GM12874 (cell line): ENCODE measurements at regions not wholly inside any gene's neighbourhood (a gene's known extent, or its start where the extent isn't known, plus 50 kb on each side); places are given as distances from the start of the nearest gene placed in this dataset.

Experiments used
- CTCF ChIP-seq: IDR thresholded peaks from 2 replicates; pipeline ENCODE4 v1.5.1; 2011; ENCODE audit warnings: low read depth, mild to moderate bottlenecking, control low read depth, low read length, moderate library complexity; ENCODE audit not compliant: insufficient read depth

GRCh38 chr9:96065482-96066251 is 190.2 kb downstream of the ERCC6L2 start:
- TF ChIP-seq CTCF = no peak

GRCh38 chr9:96064826-96065481 is 189.5 kb downstream of the ERCC6L2 start:
- TF ChIP-seq CTCF = no peak

- TF ChIP-seq CTCF = no peak
Observed at GRCh38 chr9:96062854-96063253, 187.4 kb downstream of the ERCC6L2 start.

- TF ChIP-seq CTCF = no peak
Observed at GRCh38 chr9:96062031-96062430, 186.5 kb downstream of the ERCC6L2 start.

- TF ChIP-seq CTCF = peak; percentile 34
Observed at GRCh38 chr9:96061293-96061987, 185.9 kb downstream of the ERCC6L2 start.

- no peak for TF ChIP-seq CTCF
Observed at GRCh38 chr9:96058218-96058617, 182.7 kb downstream of the ERCC6L2 start.

- TF ChIP-seq CTCF = no peak
Observed at GRCh38 chr9:96057155-96057554, 181.7 kb downstream of the ERCC6L2 start.
